PFSK-1 (cell line): ENCODE measurements at regions not wholly inside any gene's neighbourhood (a gene's known extent, or its start where the extent isn't known, plus 50 kb on each side); places are given as distances from the start of the nearest gene placed in this dataset.

Source experiments
- FOXP2 ChIP-seq: optimal IDR thresholded peaks from 2 replicates; pipeline ENCODE3; 2011; ENCODE audit warnings: borderline replicate concordance, control low read depth, inconsistent platforms; ENCODE audit not compliant: insufficient read depth; ENCODE audit errors: extremely low read length, extremely low read depth
- POLR2AphosphoS5 ChIP-seq: IDR thresholded peaks from 2 replicates; pipeline ENCODE4 v1.6.1; 2012; ENCODE audit warnings: low read depth, mild to moderate bottlenecking, control low read depth, low read length, moderate library complexity
- REST ChIP-seq, 2 experiments: IDR thresholded peaks; 2 replicates each; pipeline versions ENCODE4 v1.6.1 to v1.8.0; 2011 to 2012; ENCODE audit warnings: low read depth in 2 of 2, low read length in 2 of 2, control low read depth in 1 of 2, inconsistent platforms in 1 of 2, mild to moderate bottlenecking in 1 of 2, moderate library complexity in 1 of 2; ENCODE audit not compliant: insufficient read depth in 1 of 2
- SIN3A ChIP-seq: IDR thresholded peaks from 2 replicates; pipeline ENCODE4 v1.6.1; 2012; ENCODE audit warnings: mild to moderate bottlenecking, low read length, moderate library complexity, borderline replicate concordance; ENCODE audit not compliant: insufficient read depth
- TAF1 ChIP-seq: IDR thresholded peaks from 2 replicates; pipeline ENCODE4 v1.6.1; 2012; ENCODE audit warnings: low read length, control low read depth, borderline replicate concordance; ENCODE audit not compliant: insufficient read depth

- TF ChIP-seq POLR2AphosphoS5: no peak
- no peak for TF ChIP-seq TAF1
- TF ChIP-seq SIN3A: no peak
- TF ChIP-seq FOXP2: no peak
- TF ChIP-seq REST (IDR thresholded peaks at IDR 0.05; ENCODE audit: insufficient read depth in 1 of 2, low read depth in 2 of 2, low read length in 2 of 2): no peak
Measured at GRCh38 chr4:33924811-33925210, 2319.5 kb downstream of the ARAP2 start.

- TF ChIP-seq POLR2AphosphoS5: no peak
- TF ChIP-seq TAF1: no peak
- TF ChIP-seq SIN3A: no peak
- TF ChIP-seq REST (IDR thresholded peaks at IDR 0.05; ENCODE audit: insufficient read depth in 1 of 2, low read depth in 2 of 2, low read length in 2 of 2): no peak
- TF ChIP-seq FOXP2: no peak
Measured at GRCh38 chr4:33930497-33930896, 2313.8 kb downstream of the ARAP2 start.

GRCh38 chr4:33931026-33931425, 2313.3 kb downstream of the ARAP2 start:
- TF ChIP-seq TAF1: no peak
- TF ChIP-seq POLR2AphosphoS5: no peak
- TF ChIP-seq SIN3A: no peak
- TF ChIP-seq FOXP2: no peak
- TF ChIP-seq REST (IDR thresholded peaks at IDR 0.05; ENCODE audit: insufficient read depth in 1 of 2, low read depth in 2 of 2, low read length in 2 of 2): no peak

- TF ChIP-seq SIN3A: no peak
Measured at GRCh38 chr4:33940281-33940680, 2304.0 kb downstream of the ARAP2 start.

- TF ChIP-seq REST (IDR thresholded peaks at IDR 0.05; ENCODE audit: insufficient read depth in 1 of 2, low read depth in 2 of 2, low read length in 2 of 2) (no peak), SIN3A (no peak), TAF1 (no peak), POLR2AphosphoS5 (no peak), FOXP2 (no peak)
Measured at GRCh38 chr4:33941854-33942253, 2302.5 kb downstream of the ARAP2 start.
